K562 (cell line): ENCODE measurements at regions not wholly inside any gene's neighbourhood (a gene's known extent, or its start where the extent isn't known, plus 50 kb on each side); places are given as distances from the start of the nearest gene placed in this dataset.

ENCODE experiments used
- ATAC-seq: fragments of 200-7000 bp; cut with Tn5 transposase; 3 replicates; pipeline ENCODE4 v1.9.1; 2020; ENCODE audit warnings: moderate library complexity
- BruUV-seq: library from RNA; stranded (reverse); fragments of 400-500 nt; replicated peaks from 2 replicates; lab custom pipeline; 2021; lab: Mats Ljungman, UMichigan
- CTCF ChIA-PET: fragments of 300-600 bp; formaldehyde crosslinking; extraction: SDS; loops from one replicate; lab custom pipeline; 2021; ENCODE audit warnings: low intra/inter-chr PET ratio; lab: Yijun Ruan, JAX
- POLR2A ChIA-PET: fragments of 300-600, 350-650 bp; sonication (Branson Sonifier 250); formaldehyde crosslinking; extraction: SDS; loops from one replicate; lab custom pipeline; 2021; ENCODE audit warnings: antibody characterized with exemption, inconsistent platforms; lab: Yijun Ruan, JAX
- DNase-seq, 4 experiments: peaks; one replicate each; pipeline versions ENCODE4 v3.0.0 to v3.0.0-alpha.2; 2011 to 2018; ENCODE audit warnings: low spot score in 3 of 4, mixed read lengths in 3 of 4; ENCODE audit errors: extremely low read depth in 1 of 4
- FAIRE-seq: peaks from 2 replicates; lab custom pipeline; 2011; peaks lifted over from hg19 to GRCh38; lab: Jason Lieb, UNC
- H2AFZ ChIP-seq: 2 replicates; pipeline ENCODE4 v1.6.0; 2011; ENCODE audit warnings: low read depth, low read length, control low read depth, inconsistent platforms
- H3K27ac ChIP-seq: fragments of 200-600 bp; 3 replicates; pipeline ENCODE4 v1.8.0; 2011; ENCODE audit warnings: low read depth, mild to moderate bottlenecking, control low read depth, inconsistent platforms, low read length, moderate library complexity, mixed read lengths; ENCODE audit errors: extremely low read depth
- H3K27me3 ChIP-seq, 2 experiments: fragments of 300-600 bp in 1 of 2; 2 replicates in 1 of 2; 3 replicates in 1 of 2; pipeline versions ENCODE4 v1.6.0 to v1.8.0; 2011; ENCODE audit warnings: inconsistent platforms in 2 of 2, low read length in 2 of 2, mild to moderate bottlenecking in 1 of 2, mixed read lengths in 1 of 2, moderate library complexity in 1 of 2; ENCODE audit not compliant: control insufficient read depth in 2 of 2, insufficient read depth in 2 of 2
- H3K36me3 ChIP-seq: fragments of 300-600 bp; 3 replicates; pipeline ENCODE4 v1.8.0; 2011; ENCODE audit warnings: mild to moderate bottlenecking, low read length, inconsistent platforms; ENCODE audit not compliant: control insufficient read depth, insufficient read depth
- H3K4me1 ChIP-seq, 2 experiments: fragments of 200-600 bp in 1 of 2; replicated peaks in 1 of 2; 2 replicates in 1 of 2; 3 replicates in 1 of 2; pipeline versions ENCODE4 v1.5.1 to v1.8.0; 2011; ENCODE audit warnings: inconsistent platforms in 2 of 2, low read length in 2 of 2, mild to moderate bottlenecking in 1 of 2, mixed read lengths in 1 of 2, moderate library complexity in 1 of 2; ENCODE audit not compliant: control insufficient read depth in 2 of 2, insufficient read depth in 2 of 2
- H3K4me2 ChIP-seq: 2 replicates; pipeline ENCODE4 v1.6.1; 2011; ENCODE audit warnings: low read length, control low read depth, inconsistent platforms, mixed read lengths; ENCODE audit not compliant: insufficient read depth
- H3K4me3 ChIP-seq: fragments of 200-600 bp; sonication (generic), shearing (Covaris generic); 2 replicates; pipeline ENCODE4 v1.5.1; 2016; ENCODE audit warnings: control low read depth, inconsistent platforms
- H3K79me2 ChIP-seq: fragments of 200-600 bp; 3 replicates; pipeline ENCODE4 v1.8.0; 2011; ENCODE audit warnings: low read length, inconsistent platforms; ENCODE audit not compliant: control insufficient read depth, insufficient read depth
- H3K9ac ChIP-seq, 2 experiments: 2 replicates each; pipeline versions ENCODE4 v1.6.0 to v1.6.1; 2011; ENCODE audit warnings: low read depth in 2 of 2, low read length in 2 of 2, control low read depth in 1 of 2, inconsistent platforms in 1 of 2, mild to moderate bottlenecking in 1 of 2, mixed read lengths in 1 of 2; ENCODE audit not compliant: insufficient read depth in 1 of 2
- H3K9me1 ChIP-seq: one replicate; pipeline ENCODE4 v1.6.0; 2011; ENCODE audit warnings: inconsistent platforms, mild to moderate bottlenecking, low read length, moderate library complexity; ENCODE audit not compliant: control insufficient read depth, insufficient read depth
- H3K9me3 ChIP-seq: replicated peaks from 2 replicates; pipeline ENCODE4 v1.5.1; 2011; ENCODE audit warnings: low read depth, low read length, inconsistent platforms; ENCODE audit not compliant: control insufficient read depth, insufficient read depth
- H4K20me1 ChIP-seq: replicated peaks from 2 replicates; pipeline ENCODE4 v1.6.1; 2011; ENCODE audit warnings: low read length, inconsistent platforms, mixed read lengths; ENCODE audit not compliant: control insufficient read depth, insufficient read depth
- CBFA2T3 ChIP-seq: fragments of 450-650 bp; IDR thresholded peaks from 2 replicates; pipeline ENCODE4 v1.6.1; 2017
- DACH1 ChIP-seq: fragments of 450-650 bp; IDR thresholded peaks from 2 replicates; pipeline ENCODE4 v1.6.1; 2018; ENCODE audit not compliant: partially characterized antibody
- DDX20 ChIP-seq: fragments of 450-650 bp; IDR thresholded peaks from 2 replicates; pipeline ENCODE4 v1.6.1; 2016; ENCODE audit warnings: missing genetic modification characterization, low read depth, mild to moderate bottlenecking, missing compliant biosample characterization, moderate library complexity
- GATAD2A ChIP-seq: fragments of 450-650 bp; IDR thresholded peaks from 2 replicates; pipeline ENCODE4 v1.6.1; 2017
- MCM3 ChIP-seq: fragments of 450-650 bp; IDR thresholded peaks from 2 replicates; pipeline ENCODE4 v1.6.1; 2016
- MECOM ChIP-seq: fragments of 250-450 bp; sonication (Bioruptor Pico); IDR thresholded peaks from 2 replicates; pipeline ENCODE4 v1.8.0; 2022; ENCODE audit warnings: inconsistent platforms
- NR3C1 ChIP-seq: sonication (generic); formaldehyde crosslinking; IDR thresholded peaks from 2 replicates; pipeline ENCODE4 v1.8.1; 2022; ENCODE audit warnings: missing genetic modification reagents
- NR4A1 ChIP-seq, 2 experiments: fragments of 250-450 bp in 1 of 2; fragments of 450-650 bp in 1 of 2; sonication (Bioruptor Pico) in 1 of 2; IDR thresholded peaks; 2 replicates each; pipeline versions ENCODE4 v1.4.0 to v1.6.1; 2016 to 2020; ENCODE audit warnings: mild to moderate bottlenecking in 2 of 2, missing compliant biosample characterization in 1 of 2, missing genetic modification characterization in 1 of 2, moderate library complexity in 1 of 2
- PHB2 ChIP-seq: fragments of 450-650 bp; IDR thresholded peaks from 2 replicates; pipeline ENCODE4 v1.6.1; 2017; ENCODE audit warnings: low read depth
- POLR2G ChIP-seq: fragments of 200-400 bp; formaldehyde crosslinking; IDR thresholded peaks from 2 replicates; pipeline ENCODE4 v1.6.1; 2017; ENCODE audit warnings: low read depth, mild to moderate bottlenecking, antibody characterized with exemption, low read length, moderate library complexity
- PTRF ChIP-seq: fragments of 450-650 bp; IDR thresholded peaks from 2 replicates; pipeline ENCODE4 v1.6.1; 2016; ENCODE audit warnings: mild to moderate bottlenecking, missing genetic modification characterization, missing compliant biosample characterization
- STAT5A ChIP-seq: IDR thresholded peaks from 2 replicates; pipeline ENCODE4 v1.6.1; 2012; ENCODE audit warnings: low read length, inconsistent platforms, borderline replicate concordance
- ZBTB49 ChIP-seq: sonication (generic); formaldehyde crosslinking; IDR thresholded peaks from 2 replicates; pipeline ENCODE4 v1.8.0; 2022; ENCODE audit warnings: missing genetic modification reagents, mild to moderate bottlenecking, borderline replicate concordance
- ZNF583 ChIP-seq: fragments of 250-450 bp; sonication (Bioruptor Pico); IDR thresholded peaks from 2 replicates; pipeline ENCODE4 v1.4.0; 2020
- ZNF609 ChIP-seq: sonication (generic); formaldehyde crosslinking; IDR thresholded peaks from 2 replicates; pipeline ENCODE4 v1.8.1; 2023; ENCODE audit warnings: missing genetic modification reagents, mild to moderate bottlenecking, borderline replicate concordance
- in situ Hi-C: fragments of 300-500 bp; cut with MboI; formaldehyde crosslinking; loops from 4 replicates; pipeline ENCODE4 v1.15.0; 2018; ENCODE audit warnings: inconsistent platforms, mixed read lengths
- intact Hi-C: fragments of 100-400 bp; cut with micrococcal nuclease; formaldehyde crosslinking; loops from 2 replicates; pipeline ENCODE4 v1.14.2; 2022

GRCh38 chr13:70206671-70207070 lies 98.4 kb upstream of the KLHL1 start:
- ATAC-seq (no peak), FAIRE-seq (no peak), DNase-seq (no peak)
- Histone ChIP-seq H3K36me3 (no peaks in the 10 kb centered on the region), H3K9me3 (0 out of 2 replicates have a peak, but pooled peaks cover 2% of the 10 kb centered on the region), H3K27me3 (no peaks in the 10 kb centered on the region), H3K9ac (no peak overlapping the region), H3K4me1 (no peaks in the 10 kb centered on the region), H4K20me1 (no peaks in the 10 kb centered on the region), H2AFZ (no peak overlapping the region), H3K27ac (no peak overlapping the region), H3K9me1 (no peaks in the 10 kb centered on the region), H3K4me2 (no peak overlapping the region), H3K79me2 (no peaks in the 10 kb centered on the region), H3K4me3 (no peak overlapping the region)
- BruUV-seq, result no TSS peak
- no peak for TF ChIP-seq GATAD2A
- no peak for TF ChIP-seq DACH1
- TF ChIP-seq DDX20, result no peak
- TF ChIP-seq PHB2, result no peak
- TF ChIP-seq MECOM (CRISPR knock-in tag), result no peak
- no peak for TF ChIP-seq PTRF (tag)
- no peak for TF ChIP-seq CBFA2T3
- no peak for TF ChIP-seq ZNF583 (CRISPR knock-in tag)
- no peak for TF ChIP-seq ZBTB49 (CRISPR knock-in tag)
- no peak for TF ChIP-seq STAT5A
- no peak for TF ChIP-seq NR4A1 (CRISPR knock-in tag; IDR thresholded peaks at IDR 0.05)
- TF ChIP-seq NR4A1 (tag; IDR thresholded peaks at IDR 0.05), result no peak
- TF ChIP-seq POLR2G, result no peak
- no peak for TF ChIP-seq ZNF609 (CRISPR knock-in tag)
- no peak for TF ChIP-seq NR3C1 (CRISPR knock-in tag)
- no peak for TF ChIP-seq MCM3
- CTCF ChIA-PET, result no interaction called here
- POLR2A ChIA-PET, result no interaction called here
- in situ Hi-C loops, result no loop called here
- intact Hi-C loops, result no loop called here
